HG02885 (cell line): ENCODE measurements at regions not wholly inside any gene's neighbourhood (a gene's known extent, or its start where the extent isn't known, plus 50 kb on each side); places are given as distances from the start of the nearest gene placed in this dataset.
"Not testable (repeated sequence)": the region's sequence is repeated elsewhere in the genome, so short reads cannot be mapped to it uniquely, and the experiment has no call there.

ENCODE experiments used
- ATAC-seq: cut with Tn5 transposase; IDR thresholded peaks from one replicate; pipeline ENCODE4 v1.9.1; 2021; ENCODE audit warnings: mild to moderate bottlenecking; ENCODE audit not compliant: unreplicated experiment, poor library complexity

GRCh38 chr5:93953442-93953841 lies 212.0 kb upstream of the POU5F2 start:
- no peak for ATAC-seq

GRCh38 chr5:93941897-93942296 lies 200.5 kb upstream of the POU5F2 start:
- ATAC-seq: no peak

GRCh38 chr5:93933269-93933668 lies 191.9 kb upstream of the POU5F2 start:
- not testable (repeated sequence) for ATAC-seq

DNA sequence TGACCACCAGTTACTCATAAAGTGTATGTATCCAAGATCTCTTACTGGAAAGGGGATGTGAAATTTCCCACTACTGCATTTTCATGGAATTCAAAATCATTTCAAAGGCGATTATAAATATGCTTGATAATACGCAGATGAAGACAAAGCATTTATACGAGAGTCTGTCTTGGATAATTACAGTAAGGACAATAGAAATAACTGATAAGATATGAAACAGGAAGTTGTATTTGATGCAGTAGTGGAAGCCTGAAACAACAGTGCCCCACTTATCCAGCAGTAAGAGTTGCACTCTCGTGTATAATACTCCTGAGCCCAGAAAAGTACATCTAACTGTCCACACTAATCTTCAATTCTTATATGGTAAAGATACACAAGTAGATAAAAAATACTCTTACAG lies 188.7 kb upstream of the POU5F2 start:
- peak; percentile 45 for ATAC-seq

GRCh38 chr5:93929131-93929530 lies 187.7 kb upstream of the POU5F2 start:
- ATAC-seq: no peak

DNA sequence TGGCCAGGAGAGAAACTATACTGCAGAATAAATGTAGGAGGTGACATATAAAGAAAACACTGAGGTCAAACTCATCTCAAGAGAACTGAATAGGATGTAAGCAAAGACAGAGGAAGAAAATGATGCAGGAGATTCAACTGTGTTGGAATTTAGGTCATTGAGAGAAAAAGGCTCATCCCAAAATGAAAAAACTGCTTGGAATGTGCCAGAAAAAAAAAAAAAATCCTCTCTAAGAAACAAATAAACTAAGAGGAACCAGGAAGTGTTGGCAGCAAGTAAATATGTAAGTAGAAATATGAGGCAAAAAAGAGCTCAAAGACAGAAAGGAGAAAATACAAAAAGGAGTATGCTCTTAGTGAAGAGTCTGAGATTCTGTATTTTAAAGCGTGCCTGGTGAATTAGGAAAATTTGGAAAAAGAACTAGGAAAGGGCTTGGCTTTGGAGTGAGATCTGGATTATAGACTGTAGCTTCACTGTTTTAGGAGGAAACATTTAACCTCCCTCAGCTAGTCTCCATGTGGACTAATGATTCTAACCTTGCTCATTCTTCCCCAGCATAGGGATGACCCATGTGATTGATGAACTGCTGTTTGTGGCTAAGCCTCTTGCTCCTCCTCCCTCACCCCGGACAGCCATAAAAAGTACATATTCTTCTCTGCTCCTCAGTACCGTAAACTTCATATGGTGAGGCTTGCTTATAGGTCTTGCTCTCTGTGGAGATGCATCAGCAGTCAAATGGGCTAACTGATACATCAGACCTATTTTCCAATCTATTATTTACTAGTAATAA lies 185.6 kb upstream of the POU5F2 start:
- no peak for ATAC-seq

DNA sequence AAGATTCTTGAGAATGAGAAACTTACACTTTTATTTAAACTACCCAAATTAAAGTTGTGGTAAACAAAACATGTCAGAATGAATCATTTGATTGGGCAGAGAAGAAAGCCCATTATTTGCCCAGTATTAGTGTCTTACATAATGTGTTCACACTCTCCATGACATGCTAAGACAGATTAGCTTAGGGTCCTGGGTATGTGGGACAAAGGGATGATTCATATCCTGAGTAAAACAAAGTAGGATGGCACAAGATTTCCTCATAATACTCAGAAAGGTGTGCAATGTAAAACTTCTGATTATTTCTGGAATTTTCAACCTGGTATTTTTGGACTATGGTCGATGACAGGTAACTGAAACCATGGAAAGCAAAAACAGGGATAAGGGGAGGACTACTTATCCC lies 183.9 kb upstream of the POU5F2 start:
- ATAC-seq: no peak

DNA sequence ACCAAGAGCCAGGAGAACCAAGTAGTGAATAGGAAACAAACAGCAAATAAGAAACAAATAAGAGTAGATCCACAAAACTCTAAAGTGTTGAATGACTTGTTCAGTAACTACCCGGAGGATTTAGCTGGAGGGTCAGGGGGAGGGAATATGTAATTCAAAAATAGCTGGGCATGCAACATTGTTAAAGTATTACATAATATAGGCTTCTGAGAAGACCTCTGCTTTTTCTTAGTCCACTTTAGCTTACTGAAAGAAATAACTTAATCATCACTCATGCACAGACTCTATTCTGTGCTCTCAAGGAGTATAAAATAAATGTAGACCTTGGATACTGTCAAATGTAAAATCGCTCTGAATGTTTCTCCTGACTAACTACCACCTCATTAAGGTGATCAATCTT lies 183.2 kb upstream of the POU5F2 start:
- ATAC-seq: no peak

GRCh38 chr5:93922551-93922950 lies 181.2 kb upstream of the POU5F2 start:
- ATAC-seq: no peak

GRCh38 chr5:93921001-93921400 lies 179.6 kb upstream of the POU5F2 start:
- ATAC-seq: no peak

- ATAC-seq: no peak
Observed at GRCh38 chr5:93916872-93917271, 175.5 kb upstream of the POU5F2 start.

GRCh38 chr5:93915142-93915553 lies 173.7 kb upstream of the POU5F2 start:
- ATAC-seq: peak; percentile 68

DNA sequence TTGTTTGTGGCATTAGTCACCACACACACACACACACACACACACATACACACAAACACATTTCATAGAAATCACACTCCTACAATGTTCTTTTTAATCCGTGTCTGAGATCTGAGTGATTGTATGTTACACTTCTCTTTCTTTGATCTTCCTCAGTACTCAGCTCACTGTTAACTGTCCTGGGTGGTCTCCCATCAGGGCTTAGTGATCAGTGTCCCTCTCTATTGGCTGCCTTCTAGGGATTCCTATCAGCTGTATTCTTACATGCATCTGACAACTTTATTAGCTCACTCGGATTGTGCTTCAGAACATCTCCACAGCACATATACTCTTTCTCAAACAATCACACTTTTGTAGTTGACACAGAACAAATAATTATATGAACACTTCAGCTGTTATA lies 170.2 kb upstream of the POU5F2 start:
- ATAC-seq: no peak

GRCh38 chr5:93909356-93909755 lies 168.0 kb upstream of the POU5F2 start:
- no peak for ATAC-seq

- ATAC-seq: no peak
Observed at GRCh38 chr5:93904917-93905316, 163.5 kb upstream of the POU5F2 start.

DNA sequence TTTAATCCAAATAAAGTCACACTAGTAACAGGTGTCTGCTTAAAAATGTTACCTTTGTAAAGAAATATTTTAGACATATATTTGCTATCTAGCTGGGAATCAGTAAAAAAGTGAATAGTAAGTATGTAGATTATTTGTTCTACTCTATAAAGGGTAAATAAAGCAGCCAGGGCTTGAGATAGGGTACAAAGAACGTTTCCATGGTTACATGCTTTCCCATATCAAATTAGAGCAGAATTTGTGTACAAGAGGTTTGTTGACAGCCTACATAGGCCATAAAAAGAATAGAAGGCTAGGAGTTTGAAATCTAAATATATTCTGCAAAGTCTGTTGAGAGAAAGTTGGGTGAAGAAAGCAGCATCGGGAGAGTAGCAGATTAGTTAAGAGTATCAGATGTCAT lies 160.9 kb upstream of the POU5F2 start:
- no peak for ATAC-seq

GRCh38 chr5:93899026-93899600 lies 157.7 kb upstream of the POU5F2 start:
- ATAC-seq: peak; percentile 90

GRCh38 chr5:93894601-93895354 lies 153.4 kb upstream of the POU5F2 start:
- ATAC-seq: no peak

DNA sequence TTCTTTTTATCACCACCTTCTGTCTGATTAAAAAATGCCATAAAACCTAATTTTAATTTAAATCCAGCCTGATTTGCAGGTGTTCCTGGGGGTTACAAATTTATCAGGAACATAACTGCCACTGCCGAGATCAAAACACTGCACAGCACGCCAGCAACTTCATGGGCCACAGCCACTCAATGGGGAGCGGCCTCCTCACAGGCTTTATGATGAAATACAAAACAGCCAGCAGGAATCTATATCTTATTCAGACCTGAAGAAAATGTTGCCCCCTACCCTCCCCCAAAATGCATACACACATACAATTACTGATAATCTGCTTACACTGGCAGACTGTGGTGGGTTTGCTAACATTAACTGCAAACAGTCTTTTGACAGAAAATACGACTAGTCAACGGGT lies 151.7 kb upstream of the POU5F2 start:
- no peak for ATAC-seq

GRCh38 chr5:93892481-93892880 lies 151.1 kb upstream of the POU5F2 start:
- ATAC-seq: no peak
